ENCODE measurements at regions not wholly inside any gene's neighbourhood (a gene's known extent, or its start where the extent isn't known, plus 50 kb on each side); places are given as distances from the start of the nearest gene placed in this dataset.

DNA sequence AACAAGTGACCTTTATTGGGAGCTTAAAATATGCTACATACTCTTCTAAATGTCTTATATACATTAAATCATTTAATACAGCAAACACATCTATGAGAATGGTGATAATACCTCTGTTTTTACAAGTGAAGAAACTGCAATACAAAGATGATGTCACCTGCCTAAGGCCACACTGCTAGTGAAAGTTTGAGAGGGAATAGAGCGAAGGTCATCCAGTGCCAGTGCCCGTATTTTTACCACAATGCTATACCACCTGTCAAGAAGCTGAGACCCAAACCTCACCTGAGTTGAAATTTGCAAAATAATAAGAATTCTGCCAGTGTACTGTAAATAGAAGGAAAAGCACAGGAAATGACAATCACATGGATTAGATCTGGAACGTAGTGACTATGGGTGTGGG lies 200.4 kb upstream of the TMPRSS15 start:
- intact Hi-C loops (cut with micrococcal nuclease), result no loop called here
- Mint-ChIP-seq H3K27me3 (ENCODE audit: insufficient read depth, unreplicated experiment) (no peaks in the 10 kb centered on the region), H3K4me3 (ENCODE audit: unreplicated experiment) (no peak overlapping the region), H3K4me1 (ENCODE audit: insufficient read depth, unreplicated experiment) (no peaks in the 10 kb centered on the region), H3K36me3 (ENCODE audit: insufficient read depth, unreplicated experiment) (no peaks in the 10 kb centered on the region), H3K27ac (ENCODE audit: low read depth, unreplicated experiment) (no peak overlapping the region), H3K9me3 (ENCODE audit: unreplicated experiment) (peaks cover 7% of the 10 kb centered on the region)
- DNase-seq (ENCODE audit: unreplicated experiment), result no peak
- POLR2A ChIA-PET, result interaction anchor here (0.8 kb wide), 1 partner anchor 13 kb away, joined by 3 read pairs; no protein-coding TSS in a partner anchor
- CTCF ChIA-PET, result interaction anchor here (0.6 kb wide), 1 partner anchor 22 kb away, joined by 4 read pairs; no protein-coding TSS in a partner anchor
- TF ChIP-seq, protein P1, sequence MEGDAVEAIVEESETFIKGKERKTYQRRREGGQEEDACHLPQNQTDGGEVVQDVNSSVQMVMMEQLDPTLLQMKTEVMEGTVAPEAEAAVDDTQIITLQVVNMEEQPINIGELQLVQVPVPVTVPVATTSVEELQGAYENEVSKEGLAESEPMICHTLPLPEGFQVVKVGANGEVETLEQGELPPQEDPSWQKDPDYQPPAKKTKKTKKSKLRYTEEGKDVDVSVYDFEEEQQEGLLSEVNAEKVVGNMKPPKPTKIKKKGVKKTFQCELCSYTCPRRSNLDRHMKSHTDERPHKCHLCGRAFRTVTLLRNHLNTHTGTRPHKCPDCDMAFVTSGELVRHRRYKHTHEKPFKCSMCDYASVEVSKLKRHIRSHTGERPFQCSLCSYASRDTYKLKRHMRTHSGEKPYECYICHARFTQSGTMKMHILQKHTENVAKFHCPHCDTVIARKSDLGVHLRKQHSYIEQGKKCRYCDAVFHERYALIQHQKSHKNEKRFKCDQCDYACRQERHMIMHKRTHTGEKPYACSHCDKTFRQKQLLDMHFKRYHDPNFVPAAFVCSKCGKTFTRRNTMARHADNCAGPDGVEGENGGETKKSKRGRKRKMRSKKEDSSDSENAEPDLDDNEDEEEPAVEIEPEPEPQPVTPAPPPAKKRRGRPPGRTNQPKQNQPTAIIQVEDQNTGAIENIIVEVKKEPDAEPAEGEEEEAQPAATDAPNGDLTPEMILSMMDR (IDR thresholded peaks at IDR 0.05; ENCODE audit: unreplicated experiment), result no peak
- no TSS peak for BruUV-seq (replicated peaks)

DNA sequence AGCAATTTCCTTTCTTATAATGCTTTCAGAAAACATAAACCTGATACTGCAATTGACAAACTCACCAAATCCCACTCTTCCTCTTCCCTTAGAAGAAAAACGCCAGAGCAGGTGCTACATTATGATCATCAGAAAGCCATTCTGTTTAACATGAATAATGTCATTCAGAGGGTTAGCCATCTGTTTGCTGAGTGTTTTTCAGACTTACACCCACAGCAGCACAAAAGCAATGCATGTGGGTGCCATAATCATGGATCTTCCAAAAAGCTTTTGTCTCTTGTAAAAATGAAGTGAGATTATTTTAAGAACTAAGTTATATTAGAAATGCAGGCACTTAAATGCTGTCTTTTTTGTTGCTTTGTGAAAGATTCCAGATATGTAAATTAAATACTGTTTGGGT lies 204.6 kb upstream of the TMPRSS15 start:
- intact Hi-C loops (cut with micrococcal nuclease), result no loop called here
- H3K9me3 Mint-ChIP-seq (ENCODE audit: unreplicated experiment), result no peaks in the 10 kb centered on the region
- TF ChIP-seq, protein P1 (IDR thresholded peaks at IDR 0.05; ENCODE audit: unreplicated experiment), result no peak
- BruUV-seq (replicated peaks), result no TSS peak
- ChIA-PET CTCF (no interaction called here), POLR2A (no interaction called here)
- no peak overlapping the region for H3K4me3 Mint-ChIP-seq (ENCODE audit: unreplicated experiment)
- no peak overlapping the region for H3K27ac Mint-ChIP-seq (ENCODE audit: low read depth, unreplicated experiment)
- H3K27me3 Mint-ChIP-seq (ENCODE audit: insufficient read depth, unreplicated experiment), result no peaks in the 10 kb centered on the region
- H3K36me3 Mint-ChIP-seq (ENCODE audit: insufficient read depth, unreplicated experiment), result no peaks in the 10 kb centered on the region
- H3K4me1 Mint-ChIP-seq (ENCODE audit: insufficient read depth, unreplicated experiment), result no peaks in the 10 kb centered on the region
- no peak for DNase-seq (ENCODE audit: unreplicated experiment)

GRCh38 chr21:18614303-18614702 lies 210.7 kb upstream of the TMPRSS15 start:
- Mint-ChIP-seq H3K4me1 (ENCODE audit: insufficient read depth, unreplicated experiment) (no peaks in the 10 kb centered on the region), H3K27me3 (ENCODE audit: insufficient read depth, unreplicated experiment) (peaks cover 12% of the 10 kb centered on the region), H3K4me3 (ENCODE audit: unreplicated experiment) (no peak overlapping the region), H3K27ac (ENCODE audit: low read depth, unreplicated experiment) (no peak overlapping the region), H3K9me3 (ENCODE audit: unreplicated experiment) (no peaks in the 10 kb centered on the region), H3K36me3 (ENCODE audit: insufficient read depth, unreplicated experiment) (no peaks in the 10 kb centered on the region)
- no TSS peak for BruUV-seq (replicated peaks)
- no peak for DNase-seq (ENCODE audit: unreplicated experiment)
- TF ChIP-seq, protein P1 (IDR thresholded peaks at IDR 0.05; ENCODE audit: unreplicated experiment), result no peak
- POLR2A ChIA-PET, result no interaction called here
- CTCF ChIA-PET, result interaction anchor here (0.6 to 1.5 kb wide), 3 partner anchors 15 to 466 kb away, joined by 3 to 4 read pairs (median 3); no protein-coding TSS in a partner anchor
- intact Hi-C loops (cut with micrococcal nuclease), result no loop called here

GRCh38 chr21:18617291-18617690 lies 213.7 kb upstream of the TMPRSS15 start:
- H3K9me3 Mint-ChIP-seq (ENCODE audit: unreplicated experiment), result no peaks in the 10 kb centered on the region
- intact Hi-C loops (cut with micrococcal nuclease), result no loop called here
- BruUV-seq (replicated peaks), result no TSS peak
- no peak overlapping the region for H3K4me3 Mint-ChIP-seq (ENCODE audit: unreplicated experiment)
- H3K27me3 Mint-ChIP-seq (ENCODE audit: insufficient read depth, unreplicated experiment), result peaks cover 12% of the 10 kb centered on the region
- no peaks in the 10 kb centered on the region for H3K4me1 Mint-ChIP-seq (ENCODE audit: insufficient read depth, unreplicated experiment)
- no peak overlapping the region for H3K27ac Mint-ChIP-seq (ENCODE audit: low read depth, unreplicated experiment)
- ChIA-PET CTCF (interaction anchor here (0.6 kb wide), 1 partner anchor 222 kb away, joined by 3 read pairs; no protein-coding TSS in a partner anchor), POLR2A (no interaction called here)
- TF ChIP-seq, protein P1 (IDR thresholded peaks at IDR 0.05; ENCODE audit: unreplicated experiment), result no peak
- H3K36me3 Mint-ChIP-seq (ENCODE audit: insufficient read depth, unreplicated experiment), result no peaks in the 10 kb centered on the region
- DNase-seq (ENCODE audit: unreplicated experiment), result no peak
